ENCODE measurements at regions not wholly inside any gene's neighbourhood (a gene's known extent, or its start where the extent isn't known, plus 50 kb on each side); places are given as distances from the start of the nearest gene placed in this dataset.
"Not testable (repeated sequence)": the region's sequence is repeated elsewhere in the genome, so short reads cannot be mapped to it uniquely, and the experiment has no call there.

DNA sequence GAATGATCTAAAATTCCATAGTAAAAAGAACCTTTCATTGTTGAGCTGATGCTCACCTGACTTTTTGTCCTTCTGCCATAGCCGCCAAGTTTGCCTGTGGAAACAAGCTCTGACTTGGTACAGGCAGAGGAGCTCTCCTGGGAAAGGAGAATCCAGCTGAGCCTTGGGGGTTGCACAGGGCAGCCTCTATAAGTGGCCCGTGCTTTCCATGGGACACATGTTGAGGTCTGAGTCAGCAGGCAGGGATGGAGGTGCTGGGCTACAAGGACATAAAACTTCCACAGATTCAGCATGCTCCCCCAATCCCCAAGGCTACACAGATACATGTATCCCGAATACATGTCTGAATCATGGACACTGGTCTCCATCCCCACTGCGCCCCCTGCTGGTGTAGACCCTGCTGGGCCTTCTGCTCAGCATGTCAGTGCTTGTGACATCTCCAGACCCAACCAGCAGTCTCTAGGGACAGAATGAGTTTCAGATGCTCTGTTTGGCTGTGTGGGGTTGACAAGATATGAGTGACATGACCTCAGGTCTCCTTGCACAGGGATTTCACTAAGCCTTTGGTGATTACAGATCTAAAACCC, 551.7 kb downstream of the RPIA start:
- TF ChIP-seq, protein P1, sequence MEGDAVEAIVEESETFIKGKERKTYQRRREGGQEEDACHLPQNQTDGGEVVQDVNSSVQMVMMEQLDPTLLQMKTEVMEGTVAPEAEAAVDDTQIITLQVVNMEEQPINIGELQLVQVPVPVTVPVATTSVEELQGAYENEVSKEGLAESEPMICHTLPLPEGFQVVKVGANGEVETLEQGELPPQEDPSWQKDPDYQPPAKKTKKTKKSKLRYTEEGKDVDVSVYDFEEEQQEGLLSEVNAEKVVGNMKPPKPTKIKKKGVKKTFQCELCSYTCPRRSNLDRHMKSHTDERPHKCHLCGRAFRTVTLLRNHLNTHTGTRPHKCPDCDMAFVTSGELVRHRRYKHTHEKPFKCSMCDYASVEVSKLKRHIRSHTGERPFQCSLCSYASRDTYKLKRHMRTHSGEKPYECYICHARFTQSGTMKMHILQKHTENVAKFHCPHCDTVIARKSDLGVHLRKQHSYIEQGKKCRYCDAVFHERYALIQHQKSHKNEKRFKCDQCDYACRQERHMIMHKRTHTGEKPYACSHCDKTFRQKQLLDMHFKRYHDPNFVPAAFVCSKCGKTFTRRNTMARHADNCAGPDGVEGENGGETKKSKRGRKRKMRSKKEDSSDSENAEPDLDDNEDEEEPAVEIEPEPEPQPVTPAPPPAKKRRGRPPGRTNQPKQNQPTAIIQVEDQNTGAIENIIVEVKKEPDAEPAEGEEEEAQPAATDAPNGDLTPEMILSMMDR (IDR thresholded peaks at IDR 0.05), result peak in 7 of 9 donors; percentile 11 to 36 (median 21)
- H3K9me3 ChIP-seq; H3K27me3 ChIP-seq; H3K4me3 ChIP-seq; ATAC-seq; H3K27ac ChIP-seq; DNase-seq; H3K4me1 ChIP-seq; intact Hi-C loops (cut with DNase I); H3K36me3 ChIP-seq: not testable (repeated sequence)
- 41 to 63% methylated on average over 4 of the region's 4 CpGs for WGBS, 2 donors

DNA sequence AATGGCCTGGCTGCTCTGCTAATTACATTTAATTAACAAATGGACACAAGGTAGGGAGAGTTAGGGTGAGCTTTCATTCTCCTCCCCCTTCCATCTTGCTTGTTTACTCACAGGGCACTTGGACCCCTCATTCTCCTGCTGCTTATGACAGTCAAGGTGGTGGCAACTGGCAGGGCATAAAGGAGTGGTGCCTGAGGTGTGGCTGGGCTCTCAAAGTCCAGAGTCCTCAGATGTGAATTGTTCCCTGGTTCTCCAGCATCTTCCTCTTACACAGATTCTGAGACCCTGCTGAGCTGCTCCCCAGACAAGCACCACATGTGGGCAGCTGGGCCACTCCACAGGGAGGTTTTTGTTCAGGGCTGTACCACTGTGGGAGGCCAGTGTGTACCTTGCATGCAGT, 552.9 kb downstream of the RPIA start:
- H3K9me3 ChIP-seq; H3K27me3 ChIP-seq; H3K4me1 ChIP-seq; ATAC-seq; intact Hi-C loops (cut with DNase I); H3K27ac ChIP-seq; H3K36me3 ChIP-seq; H3K4me3 ChIP-seq; DNase-seq: not testable (repeated sequence)

DNA sequence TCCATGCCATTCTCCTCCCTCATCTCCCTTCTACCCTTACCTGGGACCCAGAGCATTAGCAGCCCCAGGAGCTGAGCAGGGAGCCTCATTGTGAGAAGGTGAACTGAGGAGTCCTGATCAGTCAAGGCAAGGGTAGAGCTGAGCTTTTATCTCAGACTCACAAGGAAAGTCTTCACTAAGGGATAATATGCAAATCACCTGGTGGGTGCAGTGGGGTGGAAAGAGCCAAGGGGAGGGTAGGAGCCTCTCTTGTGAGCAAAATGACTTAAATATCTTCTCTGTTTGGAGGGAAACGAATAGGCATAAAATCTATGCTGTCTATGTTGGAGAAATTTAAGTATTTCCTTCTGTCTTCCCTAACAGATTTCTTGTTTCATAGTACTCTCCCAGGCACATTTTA, 554.0 kb downstream of the RPIA start:
- H3K4me3 ChIP-seq; H3K27ac ChIP-seq; H3K36me3 ChIP-seq; intact Hi-C loops (cut with DNase I); ATAC-seq; H3K4me1 ChIP-seq; H3K9me3 ChIP-seq; DNase-seq; H3K27me3 ChIP-seq: not testable (repeated sequence)
- 39 to 82% methylated on average over 1 of the region's 1 CpG for WGBS, 2 donors

DNA sequence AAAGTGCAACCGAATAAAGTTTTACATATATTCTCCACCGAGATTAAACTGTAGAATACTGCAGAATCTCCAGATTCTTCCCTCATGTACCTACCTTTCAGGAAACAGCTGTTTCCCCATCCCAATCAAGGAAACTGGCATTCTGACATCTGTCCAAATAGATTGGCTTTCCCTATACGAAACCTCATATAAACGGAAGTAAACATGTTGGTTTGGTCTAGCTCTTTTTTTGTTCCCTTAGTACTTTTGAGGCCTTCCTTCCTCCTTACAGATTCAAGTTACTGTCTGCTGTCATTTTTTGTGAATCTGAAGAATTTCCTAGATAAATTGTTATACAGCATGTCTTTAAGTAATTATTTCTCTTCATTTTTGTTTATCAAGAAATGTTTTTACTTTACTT, 554.6 kb downstream of the RPIA start:
- H3K9me3 ChIP-seq; H3K4me3 ChIP-seq; DNase-seq; H3K27me3 ChIP-seq; H3K27ac ChIP-seq; H3K36me3 ChIP-seq; intact Hi-C loops (cut with DNase I); H3K4me1 ChIP-seq: not testable (repeated sequence)
- peak in 4 of 8 donors; percentile 28 to 48 (median 42) for ATAC-seq
- 49 to 65% methylated on average over 3 of the region's 4 CpGs for WGBS, 2 donors

DNA sequence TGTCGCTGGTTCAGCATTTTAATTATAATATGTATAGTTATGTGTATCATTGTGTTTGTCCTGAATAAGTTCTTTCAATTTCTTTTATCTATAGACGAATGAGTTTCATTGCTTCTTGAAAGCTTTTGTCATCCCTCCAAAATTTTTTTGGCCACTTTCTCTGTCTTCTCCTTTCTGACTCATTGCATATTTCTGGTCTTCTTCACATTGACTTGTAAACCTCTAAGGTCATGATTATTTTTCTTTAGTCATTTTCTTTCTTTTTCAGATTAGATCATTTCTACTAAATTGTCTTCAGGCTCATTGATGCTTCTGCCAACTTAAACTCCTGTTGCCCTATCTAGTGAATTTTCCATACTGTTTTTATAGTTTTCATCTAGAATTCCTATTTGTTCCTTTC, 555.1 kb downstream of the RPIA start:
- intact Hi-C loops (cut with DNase I); H3K4me1 ChIP-seq; H3K9me3 ChIP-seq; DNase-seq; H3K27ac ChIP-seq; H3K4me3 ChIP-seq; ATAC-seq; H3K36me3 ChIP-seq; H3K27me3 ChIP-seq: not testable (repeated sequence)
- 53 to 68% methylated on average over 2 of the region's 2 CpGs for WGBS, 2 donors

DNA sequence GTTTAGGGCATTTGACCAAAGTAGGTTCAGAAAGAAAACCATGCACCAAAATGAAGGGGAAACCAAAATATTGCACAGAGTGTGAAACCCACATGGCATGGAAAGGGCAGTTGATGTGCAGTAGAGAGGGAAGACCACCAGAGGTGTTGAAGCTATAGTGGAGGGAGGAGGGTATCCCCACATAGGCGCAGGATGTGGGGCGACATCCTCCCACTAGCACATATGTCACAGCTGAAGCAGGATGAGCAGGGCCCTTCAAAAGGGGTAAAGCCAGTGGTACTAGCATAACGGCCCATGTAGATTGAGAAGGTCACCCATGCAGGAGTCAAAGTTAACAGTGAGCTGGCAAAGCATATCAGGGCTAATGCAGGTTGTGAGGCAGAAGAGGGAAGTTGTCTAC, 563.5 kb downstream of the RPIA start:
- DNase-seq; H3K4me1 ChIP-seq; H3K36me3 ChIP-seq; H3K27me3 ChIP-seq; H3K27ac ChIP-seq; H3K9me3 ChIP-seq; ATAC-seq; intact Hi-C loops (cut with DNase I); H3K4me3 ChIP-seq: not testable (repeated sequence)
- 83 to 88% methylated on average over 3 of the region's 3 CpGs for WGBS, 2 donors

DNA sequence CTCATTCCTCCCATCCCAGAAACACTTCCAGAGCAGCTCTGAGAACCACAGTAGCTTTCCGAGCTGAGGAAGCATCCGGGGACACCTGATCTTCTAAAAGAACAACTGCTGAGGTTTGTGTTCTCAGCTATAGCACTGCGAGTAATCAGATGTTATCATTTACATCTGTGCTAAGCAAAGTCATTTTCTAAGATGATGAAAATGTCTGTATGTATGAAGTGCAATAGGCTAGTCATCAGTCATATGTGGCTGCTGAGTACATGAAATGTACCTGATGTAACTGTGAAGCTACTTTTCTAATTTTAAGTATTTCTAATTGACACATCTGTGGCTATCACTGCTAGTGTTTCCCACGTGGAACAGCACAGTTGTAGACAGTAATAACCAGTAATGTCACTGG, 582.0 kb downstream of the RPIA start:
- whole genome bisulfite sequencing, 2 donors, result 82 to 92% methylated on average over 1 to 2 of the region's 4 CpGs
- DNase-seq; H3K4me1 ChIP-seq; H3K36me3 ChIP-seq; H3K4me3 ChIP-seq; H3K27ac ChIP-seq; H3K27me3 ChIP-seq; ATAC-seq; H3K9me3 ChIP-seq; intact Hi-C loops (cut with DNase I): not testable (repeated sequence)

DNA sequence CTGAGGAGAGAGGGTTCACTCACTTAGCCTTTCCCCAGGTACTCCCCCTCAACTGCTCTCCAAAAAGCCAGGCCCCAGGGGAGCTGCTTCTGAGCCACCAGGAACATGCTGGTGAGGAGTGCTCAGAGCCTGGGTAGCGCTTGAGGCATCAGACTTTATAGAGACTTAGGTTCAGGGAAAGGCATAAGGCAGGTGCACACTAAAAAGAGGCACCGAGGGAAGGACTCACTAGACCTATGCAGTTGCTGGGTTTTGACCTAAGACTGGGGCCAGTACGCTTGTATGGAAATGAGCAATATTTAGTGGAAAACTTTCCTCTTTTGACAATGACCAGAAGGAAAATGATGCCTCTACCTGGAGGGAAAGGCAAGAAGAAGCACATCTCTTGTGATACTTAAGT, 589.1 kb downstream of the RPIA start:
- H3K4me1 ChIP-seq; H3K4me3 ChIP-seq; H3K9me3 ChIP-seq; H3K27ac ChIP-seq; DNase-seq; ATAC-seq; intact Hi-C loops (cut with DNase I); H3K27me3 ChIP-seq; H3K36me3 ChIP-seq: not testable (repeated sequence)
- 75 to 77% methylated on average over 2 of the region's 3 CpGs for WGBS, 2 donors

DNA sequence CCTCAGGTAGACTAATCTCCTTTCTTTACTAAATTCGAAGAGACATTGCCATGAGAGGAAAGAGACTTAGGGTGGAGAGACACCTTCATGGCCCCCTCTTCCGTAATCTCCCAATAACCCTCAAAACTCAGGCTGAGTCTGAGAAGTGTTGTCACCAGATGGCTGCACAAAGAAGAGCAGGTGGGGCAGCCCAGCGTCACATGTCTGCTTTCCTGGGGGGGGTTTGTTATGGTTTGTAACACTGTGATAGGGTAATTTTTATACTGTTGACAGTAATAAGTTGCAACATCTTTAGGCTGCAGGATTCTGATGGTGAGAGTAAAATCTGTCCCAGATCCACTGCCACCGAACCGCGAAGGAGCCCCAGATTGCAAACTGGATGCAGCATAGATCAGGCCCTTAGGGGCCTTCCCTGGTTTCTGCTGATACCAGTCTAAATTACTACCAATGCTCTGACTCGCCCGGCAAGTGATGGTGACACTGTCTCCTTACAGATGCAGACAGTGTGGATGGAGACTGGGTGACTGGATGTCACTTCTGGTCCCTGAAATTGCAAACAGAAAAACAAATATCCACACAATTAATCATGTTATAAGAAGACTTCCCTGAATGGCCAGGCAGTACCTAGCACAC, 595.1 kb downstream of the RPIA start:
- intact Hi-C loops (cut with DNase I); H3K36me3 ChIP-seq; H3K9me3 ChIP-seq; H3K4me1 ChIP-seq; ATAC-seq; H3K27me3 ChIP-seq; H3K4me3 ChIP-seq; H3K27ac ChIP-seq; DNase-seq: not testable (repeated sequence)
- 81 to 83% methylated on average over 2 of the region's 8 CpGs for WGBS, 2 donors

DNA sequence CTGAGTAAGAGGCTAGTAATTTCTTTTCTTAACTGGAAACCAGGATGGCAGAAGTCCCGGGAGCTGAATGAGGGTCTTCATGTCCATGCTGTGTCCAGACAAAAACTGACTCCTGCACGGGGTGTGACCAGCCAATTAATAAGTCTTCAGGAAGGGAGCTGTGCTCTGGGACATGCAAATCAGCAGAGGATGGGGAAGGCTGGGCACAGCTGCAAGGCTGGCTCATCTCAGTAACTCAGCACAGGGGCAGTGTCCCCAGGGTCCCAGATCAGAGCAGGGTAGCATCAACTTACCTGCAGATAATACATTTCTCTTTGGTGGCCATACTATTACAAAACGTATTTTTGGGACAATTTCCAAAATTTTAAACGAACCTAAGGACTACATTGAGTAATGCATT, 595.6 kb downstream of the RPIA start:
- H3K27me3 ChIP-seq; intact Hi-C loops (cut with DNase I): not testable (repeated sequence)
- WGBS, 2 donors, result no CpG with 5 or more reads among the region's 4 CpGs

DNA sequence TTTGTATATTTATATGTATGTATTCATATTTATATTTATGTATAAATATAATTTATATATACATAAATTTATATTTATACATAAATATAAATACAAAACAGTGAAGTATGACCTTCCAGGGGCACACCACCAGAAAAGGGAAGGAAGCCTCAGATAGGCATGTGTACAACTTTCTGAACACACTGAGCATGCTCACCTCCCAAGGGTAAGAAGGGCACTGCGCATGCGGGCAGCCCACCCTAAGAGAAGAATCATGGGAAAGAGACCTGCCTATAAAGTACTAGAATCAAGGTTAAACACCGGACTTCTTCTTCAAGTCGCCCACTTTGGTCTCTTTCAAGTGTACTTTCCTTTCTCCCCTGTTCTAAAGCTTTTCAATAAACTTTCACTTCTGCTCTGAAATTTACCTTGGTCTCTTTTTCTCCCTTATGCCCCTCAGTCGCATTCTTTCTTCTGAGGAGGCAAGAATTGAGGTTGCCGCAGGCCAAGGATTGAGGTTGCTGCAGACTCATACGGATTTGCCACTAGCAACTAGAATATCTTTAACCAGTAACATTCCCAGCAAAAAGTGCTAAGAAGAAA, 600.3 kb downstream of the RPIA start:
- no CpG with 5 or more reads among the region's 7 CpGs for whole genome bisulfite sequencing, 2 donors
- ATAC-seq; H3K36me3 ChIP-seq; H3K4me1 ChIP-seq; H3K27me3 ChIP-seq; H3K4me3 ChIP-seq; H3K27ac ChIP-seq; DNase-seq; intact Hi-C loops (cut with DNase I); H3K9me3 ChIP-seq: not testable (repeated sequence)

More for the DNA sequence above, 595.6 kb downstream of the RPIA start:
- H3K4me1 ChIP-seq, H3K4me3 ChIP-seq, H3K27ac ChIP-seq, H3K36me3 ChIP-seq, ATAC-seq, DNase-seq, H3K9me3 ChIP-seq: not testable (repeated sequence)
